ENCODE measurements at regions not wholly inside any gene's neighbourhood (a gene's known extent, or its start where the extent isn't known, plus 50 kb on each side); places are given as distances from the start of the nearest gene placed in this dataset.

GRCh38 chr10:117762126-117762818 is 219.7 kb downstream of the EMX2 start:
- H3K4me3 Mint-ChIP-seq = no peak overlapping the region
- no peaks in the 10 kb centered on the region for H3K27me3 ChIP-seq (ENCODE audit: control insufficient read depth, insufficient read depth, low read length)
- TF ChIP-seq, protein P1, sequence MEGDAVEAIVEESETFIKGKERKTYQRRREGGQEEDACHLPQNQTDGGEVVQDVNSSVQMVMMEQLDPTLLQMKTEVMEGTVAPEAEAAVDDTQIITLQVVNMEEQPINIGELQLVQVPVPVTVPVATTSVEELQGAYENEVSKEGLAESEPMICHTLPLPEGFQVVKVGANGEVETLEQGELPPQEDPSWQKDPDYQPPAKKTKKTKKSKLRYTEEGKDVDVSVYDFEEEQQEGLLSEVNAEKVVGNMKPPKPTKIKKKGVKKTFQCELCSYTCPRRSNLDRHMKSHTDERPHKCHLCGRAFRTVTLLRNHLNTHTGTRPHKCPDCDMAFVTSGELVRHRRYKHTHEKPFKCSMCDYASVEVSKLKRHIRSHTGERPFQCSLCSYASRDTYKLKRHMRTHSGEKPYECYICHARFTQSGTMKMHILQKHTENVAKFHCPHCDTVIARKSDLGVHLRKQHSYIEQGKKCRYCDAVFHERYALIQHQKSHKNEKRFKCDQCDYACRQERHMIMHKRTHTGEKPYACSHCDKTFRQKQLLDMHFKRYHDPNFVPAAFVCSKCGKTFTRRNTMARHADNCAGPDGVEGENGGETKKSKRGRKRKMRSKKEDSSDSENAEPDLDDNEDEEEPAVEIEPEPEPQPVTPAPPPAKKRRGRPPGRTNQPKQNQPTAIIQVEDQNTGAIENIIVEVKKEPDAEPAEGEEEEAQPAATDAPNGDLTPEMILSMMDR (IDR thresholded peaks at IDR 0.05) = no peak
- WGBS (ENCODE audit: insufficient coverage) = 89% methylated on average over 14 of the region's 14 CpGs
- intact Hi-C loops (cut with micrococcal nuclease) = no loop called here
- no peak overlapping the region for H3K4me3 ChIP-seq (ENCODE audit: low read length)
- H3K9me3 ChIP-seq (ENCODE audit: control insufficient read depth, insufficient read depth, low read length) = no peaks in the 10 kb centered on the region
- H3K9me3 Mint-ChIP-seq = no peaks in the 10 kb centered on the region
- no peak overlapping the region for H3K27ac Mint-ChIP-seq
- ATAC-seq (no peak), DNase-seq (no peak)
- no peak overlapping the region for H3K27ac ChIP-seq (ENCODE audit: low read length)
- no peaks in the 10 kb centered on the region for H3K4me1 Mint-ChIP-seq
- H3K27me3 Mint-ChIP-seq (ENCODE audit: low read depth in 2 of 2) = peaks cover 11 to 13% of the 10 kb centered on the region in 2 donors
- no peaks in the 10 kb centered on the region for H3K4me1 ChIP-seq (ENCODE audit: control insufficient read depth, insufficient read depth, low read length)
- no peaks in the 10 kb centered on the region for H3K36me3 Mint-ChIP-seq
- H3K36me3 ChIP-seq (ENCODE audit: control insufficient read depth, insufficient read depth, low read length) = no peaks in the 10 kb centered on the region

- Histone ChIP-seq H3K9me3 (ENCODE audit: control insufficient read depth, insufficient read depth, low read length) (no peaks in the 10 kb centered on the region), H3K36me3 (ENCODE audit: control insufficient read depth, insufficient read depth, low read length) (no peaks in the 10 kb centered on the region), H3K4me3 (ENCODE audit: low read length) (no peak overlapping the region), H3K4me1 (ENCODE audit: control insufficient read depth, insufficient read depth, low read length) (no peaks in the 10 kb centered on the region), H3K27ac (ENCODE audit: low read length) (no peak overlapping the region), H3K27me3 (ENCODE audit: control insufficient read depth, insufficient read depth, low read length) (no peaks in the 10 kb centered on the region)
- no peak for DNase-seq
- H3K4me1 Mint-ChIP-seq = no peaks in the 10 kb centered on the region
- H3K4me3 Mint-ChIP-seq = no peak overlapping the region
- no peak overlapping the region for H3K27ac Mint-ChIP-seq
- TF ChIP-seq, protein P1 (IDR thresholded peaks at IDR 0.05) = no peak
- 69% methylated on average over 9 of the region's 9 CpGs for WGBS (ENCODE audit: insufficient coverage)
- no peaks in the 10 kb centered on the region for H3K36me3 Mint-ChIP-seq
- intact Hi-C loops (cut with micrococcal nuclease) = no loop called here
- H3K27me3 Mint-ChIP-seq (ENCODE audit: low read depth in 2 of 2) = peaks cover 11 to 13% of the 10 kb centered on the region in 2 donors
- no peaks in the 10 kb centered on the region for H3K9me3 Mint-ChIP-seq
- ATAC-seq = no peak
Measured at GRCh38 chr10:117762819-117763172, 220.2 kb downstream of the EMX2 start.

GRCh38 chr10:117763528-117763927 is 221.0 kb downstream of the EMX2 start:
- H3K4me1 Mint-ChIP-seq = no peaks in the 10 kb centered on the region
- peaks cover 13 to 15% of the 10 kb centered on the region in 2 donors for H3K27me3 Mint-ChIP-seq (ENCODE audit: low read depth in 2 of 2)
- TF ChIP-seq, protein P1 (IDR thresholded peaks at IDR 0.05) = no peak
- no peaks in the 10 kb centered on the region for H3K36me3 Mint-ChIP-seq
- H3K4me1 ChIP-seq (ENCODE audit: control insufficient read depth, insufficient read depth, low read length) = no peaks in the 10 kb centered on the region
- H3K27ac Mint-ChIP-seq = no peak overlapping the region
- 93% methylated on average over 4 of the region's 4 CpGs for WGBS (ENCODE audit: insufficient coverage)
- H3K4me3 ChIP-seq (ENCODE audit: low read length) = no peak overlapping the region
- ATAC-seq = no peak
- H3K27me3 ChIP-seq (ENCODE audit: control insufficient read depth, insufficient read depth, low read length) = no peaks in the 10 kb centered on the region
- H3K4me3 Mint-ChIP-seq = no peak overlapping the region
- H3K27ac ChIP-seq (ENCODE audit: low read length) = no peak overlapping the region
- H3K36me3 ChIP-seq (ENCODE audit: control insufficient read depth, insufficient read depth, low read length) = no peaks in the 10 kb centered on the region
- intact Hi-C loops (cut with micrococcal nuclease) = no loop called here
- no peaks in the 10 kb centered on the region for H3K9me3 ChIP-seq (ENCODE audit: control insufficient read depth, insufficient read depth, low read length)
- no peak for DNase-seq
- no peaks in the 10 kb centered on the region for H3K9me3 Mint-ChIP-seq

Data from natural killer cell (primary cell).